Mononuclear cell (primary cell): ENCODE measurements at regions not wholly inside any gene's neighbourhood (a gene's known extent, or its start where the extent isn't known, plus 50 kb on each side); places are given as distances from the start of the nearest gene placed in this dataset.
"Not testable (repeated sequence)": the region's sequence is repeated elsewhere in the genome, so short reads cannot be mapped to it uniquely, and the experiment has no call there.

Experiments used
- H3K27me3 ChIP-seq: 2 replicates; pipeline ENCODE4 v1.6.0; 2011; ENCODE audit warnings: low read length, control low read depth; ENCODE audit not compliant: insufficient read depth
- H3K4me1 ChIP-seq: 2 replicates; pipeline ENCODE4 v1.5.1; 2011; ENCODE audit warnings: mild to moderate bottlenecking, low read length, control low read depth; ENCODE audit not compliant: insufficient read depth
- H3K4me3 ChIP-seq: 2 replicates; pipeline ENCODE4 v1.5.1; 2011; ENCODE audit warnings: mild to moderate bottlenecking, low read length, moderate library complexity
- H3K9me3 ChIP-seq: 2 replicates; pipeline ENCODE4 v1.5.1; 2011; ENCODE audit warnings: low read depth, mild to moderate bottlenecking, control low read depth, low read length

DNA sequence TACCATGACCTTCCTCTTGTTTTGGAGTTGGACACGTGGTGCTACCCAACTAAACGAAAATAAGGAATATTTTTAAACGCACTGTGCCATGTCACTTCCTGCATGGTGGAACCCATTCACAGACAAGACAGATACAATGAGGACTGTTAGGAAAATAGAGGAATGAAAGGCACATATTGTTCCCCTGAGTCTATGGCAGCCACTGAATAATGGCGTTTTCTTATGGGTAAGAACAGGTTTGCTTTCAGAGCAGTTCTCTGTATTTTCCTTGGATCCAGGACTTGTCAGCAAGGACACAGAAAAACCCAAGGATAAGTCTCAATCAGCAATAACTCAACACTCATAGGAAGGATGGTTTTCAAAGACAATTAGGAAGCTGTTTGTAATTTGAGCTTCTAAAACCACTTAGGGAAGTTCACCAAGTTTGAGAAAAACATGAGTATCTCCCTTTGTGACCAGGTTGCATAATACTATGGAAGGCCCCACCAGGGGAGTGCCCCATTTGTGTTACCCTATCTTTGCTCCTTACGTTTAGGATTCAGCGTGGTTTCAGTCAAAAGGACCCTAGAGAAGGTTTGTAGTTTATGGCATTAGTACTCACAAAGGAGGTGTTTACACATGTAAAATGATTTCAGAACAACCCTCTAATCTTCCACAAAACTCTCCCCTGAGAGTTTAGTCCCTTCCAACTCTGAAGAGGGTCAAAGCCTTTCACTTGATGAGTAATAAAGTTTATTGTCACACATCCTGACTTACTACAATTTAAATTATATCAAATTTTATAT lies 487.2 kb upstream of the ATP11B start:
- H3K9me3 ChIP-seq: no peaks in the 10 kb centered on the region
- H3K4me1 ChIP-seq: no peaks in the 10 kb centered on the region
- peaks cover 2% of the 10 kb centered on the region for H3K27me3 ChIP-seq
- H3K4me3 ChIP-seq: no peak overlapping the region

DNA sequence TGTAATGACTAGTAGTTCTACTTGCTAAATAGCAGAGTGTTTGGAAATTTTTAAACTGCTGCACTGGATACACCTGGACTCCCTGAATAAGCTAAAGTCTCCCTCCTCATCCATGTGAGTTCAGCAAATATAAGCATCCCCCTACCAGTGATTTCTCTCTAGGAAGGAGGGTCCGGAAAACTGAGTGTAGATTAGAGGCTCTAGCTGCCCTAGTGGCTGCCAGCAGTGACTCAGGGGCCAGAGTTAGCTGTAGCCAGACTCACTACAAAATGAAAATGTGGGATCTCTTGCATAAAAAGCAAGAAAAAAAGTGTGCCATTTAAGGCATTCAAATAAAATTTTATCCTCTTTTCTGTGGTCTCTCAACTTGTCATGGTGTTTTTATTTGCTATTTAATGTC lies 485.0 kb upstream of the ATP11B start:
- H3K9me3 ChIP-seq: no peaks in the 10 kb centered on the region
- no peak overlapping the region for H3K4me3 ChIP-seq
- no peaks in the 10 kb centered on the region for H3K27me3 ChIP-seq
- no peaks in the 10 kb centered on the region for H3K4me1 ChIP-seq

DNA sequence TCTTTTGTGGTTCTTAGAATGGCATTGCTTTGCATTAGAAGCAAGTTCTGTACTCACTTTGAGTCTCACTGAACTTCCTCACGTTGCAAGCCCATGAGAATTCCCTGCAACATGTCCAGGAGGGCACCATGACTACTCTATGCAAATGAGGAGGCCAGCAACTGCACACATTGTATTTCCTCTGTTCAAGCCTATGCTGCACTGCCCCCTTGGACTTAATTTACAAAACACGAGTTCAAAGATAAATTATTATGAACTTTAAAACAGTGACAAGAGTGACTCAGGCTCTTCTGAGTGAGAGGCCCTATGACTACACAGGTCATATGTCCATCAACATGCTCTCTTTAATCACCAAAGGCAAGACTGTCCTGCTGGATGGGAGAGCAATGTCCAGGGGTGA lies 484.2 kb upstream of the ATP11B start:
- H3K4me3 ChIP-seq: no peak overlapping the region
- H3K4me1 ChIP-seq: no peaks in the 10 kb centered on the region
- no peaks in the 10 kb centered on the region for H3K27me3 ChIP-seq
- H3K9me3 ChIP-seq: no peaks in the 10 kb centered on the region

DNA sequence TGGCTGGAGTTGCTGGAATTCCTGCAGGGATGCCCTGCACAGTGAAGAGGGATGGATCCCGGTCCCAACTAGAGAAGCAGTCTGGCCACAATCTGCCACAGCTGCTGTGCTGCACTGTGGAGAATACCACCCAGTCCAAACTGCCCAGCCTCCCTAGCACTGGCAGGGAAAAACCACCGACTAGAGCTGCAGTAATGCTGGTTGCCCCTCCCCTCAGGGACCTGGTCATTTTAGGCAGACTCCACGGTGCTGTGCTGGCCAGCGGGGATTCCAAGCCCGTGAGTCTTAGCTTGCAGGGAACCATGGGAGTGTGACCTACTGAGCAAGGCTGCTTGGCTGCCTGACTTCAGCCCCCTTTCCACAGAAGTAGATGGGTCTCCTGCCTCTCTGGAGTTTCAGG lies 478.0 kb upstream of the ATP11B start:
- H3K9me3 ChIP-seq: no peaks in the 10 kb centered on the region
- H3K4me3 ChIP-seq: no peak overlapping the region
- H3K4me1 ChIP-seq: no peaks in the 10 kb centered on the region
- H3K27me3 ChIP-seq: no peaks in the 10 kb centered on the region

DNA sequence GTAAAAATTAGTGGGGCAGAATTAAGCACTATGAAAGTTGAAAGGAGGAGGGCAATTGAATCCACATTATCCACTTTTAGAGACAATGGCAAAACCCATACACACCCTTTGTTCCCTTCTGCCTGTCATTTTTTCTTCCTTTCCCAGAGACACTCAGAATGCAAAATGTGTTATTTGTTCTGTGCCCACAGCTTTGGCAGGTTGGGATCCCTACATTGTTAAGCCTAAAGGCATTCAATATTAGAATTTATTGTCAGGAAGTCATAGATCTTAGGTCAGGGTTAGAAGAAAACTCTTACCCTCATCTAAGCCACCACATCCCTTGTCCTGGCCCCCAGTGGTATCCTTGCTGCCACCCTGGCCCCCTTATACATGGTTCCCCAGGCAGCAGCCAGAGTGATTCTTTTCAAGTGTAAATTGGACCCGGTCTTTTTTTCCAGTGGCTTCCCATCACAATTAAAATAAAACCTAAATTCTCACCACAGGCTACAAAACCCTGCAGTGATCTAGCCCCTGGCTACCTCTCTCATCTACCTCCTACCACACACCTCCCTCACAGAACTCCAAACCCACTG lies 470.1 kb upstream of the ATP11B start:
- H3K4me3 ChIP-seq: no peak overlapping the region
- H3K9me3 ChIP-seq: no peaks in the 10 kb centered on the region
- no peaks in the 10 kb centered on the region for H3K4me1 ChIP-seq
- no peaks in the 10 kb centered on the region for H3K27me3 ChIP-seq

DNA sequence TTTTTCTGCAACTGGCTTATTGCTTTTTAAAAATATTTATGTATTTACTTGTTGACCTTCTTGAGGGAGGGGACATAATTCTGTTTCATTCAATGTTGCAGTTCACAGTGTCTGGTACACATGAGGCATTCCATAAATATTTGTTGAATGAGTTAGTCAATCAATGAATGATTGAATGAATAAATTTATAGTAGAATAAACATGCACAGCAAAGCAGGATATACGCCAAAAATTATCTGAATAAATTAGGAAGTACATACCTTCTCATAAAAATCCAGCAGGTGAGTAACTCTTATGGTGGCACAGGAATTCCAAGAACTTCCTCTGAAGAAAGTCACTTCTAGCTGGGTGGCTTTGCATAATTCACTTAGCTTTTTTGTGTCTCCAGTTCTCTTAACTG lies 469.4 kb upstream of the ATP11B start:
- no peaks in the 10 kb centered on the region for H3K4me1 ChIP-seq
- H3K27me3 ChIP-seq: no peaks in the 10 kb centered on the region
- H3K4me3 ChIP-seq: no peak overlapping the region
- H3K9me3 ChIP-seq: no peaks in the 10 kb centered on the region

DNA sequence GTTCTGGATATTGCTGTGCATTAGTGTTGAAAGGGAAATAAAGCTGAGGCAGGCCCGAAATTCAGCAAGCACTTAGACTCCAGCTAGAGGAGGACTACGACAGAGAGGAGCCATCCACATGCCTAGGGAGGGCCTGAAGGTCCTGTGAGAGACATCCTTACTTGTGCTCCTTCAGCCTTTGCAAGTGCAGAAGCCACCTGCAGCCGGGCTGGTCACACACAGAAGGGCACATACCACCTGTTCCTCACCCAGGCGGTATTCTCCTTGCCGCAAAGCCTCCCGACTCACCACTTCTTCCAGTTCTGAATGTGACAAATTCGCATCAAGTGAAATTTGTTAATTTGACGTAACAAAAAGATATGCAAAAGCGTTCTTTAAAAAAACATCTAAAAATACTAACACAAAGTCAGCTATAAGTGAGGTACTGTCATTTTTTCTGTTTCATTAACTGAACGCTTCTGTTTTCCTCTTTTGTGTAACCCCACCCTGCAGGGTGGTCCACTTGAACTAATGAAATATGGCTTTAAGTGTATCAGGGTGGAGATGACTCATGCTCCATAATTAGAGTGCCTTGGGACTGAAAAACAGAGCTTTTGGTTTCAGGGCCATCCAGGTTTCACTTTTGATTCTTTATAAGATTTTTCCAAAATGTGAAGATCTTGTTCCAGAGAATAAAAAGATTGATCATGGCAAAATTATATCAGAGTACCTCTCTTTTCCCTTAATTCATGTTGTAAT lies 467.9 kb upstream of the ATP11B start:
- Histone ChIP-seq H3K4me3 (no peak overlapping the region), H3K4me1 (no peaks in the 10 kb centered on the region), H3K27me3 (no peaks in the 10 kb centered on the region), H3K9me3 (no peaks in the 10 kb centered on the region)

DNA sequence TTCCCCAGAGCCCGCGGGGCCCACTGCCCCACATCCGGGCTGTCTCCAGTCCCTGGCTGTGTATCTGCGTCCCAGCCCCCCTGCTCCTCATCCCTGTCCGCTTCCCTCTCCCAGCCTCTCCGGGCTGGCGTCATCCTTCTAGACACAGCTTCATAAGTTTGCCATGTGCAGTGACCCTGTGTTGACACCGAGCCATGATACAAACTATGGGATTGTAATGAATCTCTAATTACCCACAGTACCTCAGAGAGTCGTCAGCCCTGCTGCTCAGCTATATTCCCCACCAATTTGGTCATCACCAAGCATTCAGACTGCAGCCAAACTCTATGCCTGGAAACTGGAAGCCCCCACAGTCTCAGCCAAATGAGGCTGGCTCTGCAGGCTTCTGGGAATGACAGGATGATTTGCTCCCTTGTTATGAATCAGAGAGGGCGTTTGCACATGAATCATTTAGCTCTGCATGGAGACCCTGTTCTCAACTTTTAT lies 466.1 kb upstream of the ATP11B start:
- Histone ChIP-seq H3K27me3 (no peaks in the 10 kb centered on the region), H3K4me1 (no peaks in the 10 kb centered on the region), H3K4me3 (no peak overlapping the region), H3K9me3 (no peaks in the 10 kb centered on the region)

DNA sequence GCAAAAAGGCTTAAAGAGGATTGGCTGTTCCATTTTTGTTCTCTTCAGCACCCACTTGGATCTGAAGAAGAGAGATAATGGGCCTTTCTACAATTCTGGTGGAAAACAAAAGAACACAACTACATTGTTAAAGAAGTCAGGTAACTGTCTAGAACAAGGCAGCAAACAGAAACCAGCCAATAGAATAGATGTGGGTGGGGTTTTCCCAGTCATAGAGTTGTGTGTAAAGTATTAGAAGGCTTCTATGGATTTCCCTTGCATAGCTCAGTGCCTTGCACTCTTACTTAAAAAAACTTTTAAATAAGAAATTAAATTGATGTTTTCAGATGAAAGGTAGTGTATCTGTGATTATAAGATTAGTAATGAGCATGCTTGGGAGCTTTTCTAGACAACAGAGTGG lies 462.7 kb upstream of the ATP11B start:
- Histone ChIP-seq H3K9me3 (no peaks in the 10 kb centered on the region), H3K27me3 (no peaks in the 10 kb centered on the region), H3K4me3 (no peak overlapping the region), H3K4me1 (no peaks in the 10 kb centered on the region)

DNA sequence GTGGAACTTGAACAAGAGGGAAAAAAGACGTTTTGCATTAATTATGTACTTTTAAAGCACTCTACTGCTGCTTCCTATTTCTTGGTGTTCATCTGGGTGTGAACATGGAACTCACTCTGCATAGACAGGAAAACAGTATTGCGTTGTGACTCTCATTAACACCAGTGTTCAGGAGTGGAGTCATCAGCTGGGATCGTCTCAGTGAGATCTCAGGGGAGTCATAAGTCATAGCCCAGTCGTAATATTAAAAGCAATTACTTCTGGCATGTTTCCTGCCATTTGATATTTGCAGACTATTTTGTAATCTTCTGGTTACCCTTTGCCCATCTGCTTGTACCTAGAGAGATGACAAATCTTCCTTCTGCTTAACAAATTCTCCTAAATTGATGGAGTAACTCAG lies 462.0 kb upstream of the ATP11B start:
- no peaks in the 10 kb centered on the region for H3K27me3 ChIP-seq
- H3K4me1 ChIP-seq: no peaks in the 10 kb centered on the region
- no peak overlapping the region for H3K4me3 ChIP-seq
- H3K9me3 ChIP-seq: no peaks in the 10 kb centered on the region

DNA sequence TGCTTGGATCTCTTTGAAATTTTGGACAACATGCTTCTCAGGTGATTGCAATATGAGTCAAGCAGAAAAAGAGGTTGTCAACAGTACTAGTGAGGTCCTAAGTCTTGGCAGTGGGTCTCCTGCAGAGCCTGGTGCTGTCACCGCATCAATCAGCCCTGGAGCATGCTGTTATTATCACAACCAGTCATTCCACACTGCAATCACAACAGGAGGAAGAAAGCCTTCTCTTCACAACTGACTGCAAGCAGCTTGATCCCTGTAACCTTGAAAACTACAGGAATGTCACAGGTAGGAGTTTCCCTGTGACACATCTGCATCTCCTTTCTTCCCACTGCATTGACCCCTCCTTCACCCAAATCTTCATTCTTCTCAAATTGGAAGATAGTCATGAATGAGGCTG lies 451.1 kb upstream of the ATP11B start:
- H3K4me1 ChIP-seq: no peaks in the 10 kb centered on the region
- H3K4me3 ChIP-seq: no peak overlapping the region
- H3K27me3 ChIP-seq: no peaks in the 10 kb centered on the region
- no peaks in the 10 kb centered on the region for H3K9me3 ChIP-seq

DNA sequence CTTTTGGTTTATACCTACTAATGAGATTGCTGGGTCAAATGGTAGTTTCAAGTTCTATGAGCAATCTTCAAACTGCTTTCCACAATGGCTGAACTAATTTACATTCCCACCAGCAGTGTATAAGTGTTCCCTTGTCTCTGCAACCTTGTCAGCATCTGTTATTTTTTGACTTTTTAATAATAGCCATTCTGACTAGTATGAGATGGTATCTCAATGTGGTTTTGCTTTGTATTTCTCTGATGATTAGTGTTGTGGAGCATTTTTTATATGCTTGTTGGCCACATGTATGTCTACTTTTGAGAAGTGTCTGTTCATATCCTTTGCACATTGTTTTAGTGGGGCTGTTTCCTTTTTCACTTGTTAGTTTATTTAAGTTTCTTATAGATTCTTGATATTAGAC lies 449.3 kb upstream of the ATP11B start:
- not testable (repeated sequence) for H3K4me3 ChIP-seq, H3K4me1 ChIP-seq, H3K9me3 ChIP-seq, H3K27me3 ChIP-seq

DNA sequence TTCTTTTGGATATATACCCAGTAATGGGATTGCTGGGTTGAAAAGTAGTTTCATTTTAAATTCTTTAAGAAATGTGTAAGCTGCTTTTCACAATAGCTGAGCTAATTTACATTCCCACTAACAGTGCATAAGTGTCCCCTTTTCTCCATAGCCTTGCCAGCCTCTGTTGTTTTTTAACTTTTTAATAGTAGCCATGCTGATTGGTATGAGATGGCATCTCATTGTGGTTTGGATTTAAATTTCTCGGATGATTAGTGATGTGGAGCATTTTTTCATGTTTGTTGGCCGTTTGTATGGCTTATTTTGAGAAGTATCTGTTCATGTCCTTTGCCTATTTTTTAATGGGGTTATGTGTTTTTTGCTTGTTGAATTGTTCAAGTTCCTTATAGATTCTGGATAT lies 444.3 kb upstream of the ATP11B start:
- H3K9me3 ChIP-seq: no peaks in the 10 kb centered on the region
- H3K27me3 ChIP-seq: no peaks in the 10 kb centered on the region
- H3K4me1 ChIP-seq: no peaks in the 10 kb centered on the region
- no peak overlapping the region for H3K4me3 ChIP-seq

DNA sequence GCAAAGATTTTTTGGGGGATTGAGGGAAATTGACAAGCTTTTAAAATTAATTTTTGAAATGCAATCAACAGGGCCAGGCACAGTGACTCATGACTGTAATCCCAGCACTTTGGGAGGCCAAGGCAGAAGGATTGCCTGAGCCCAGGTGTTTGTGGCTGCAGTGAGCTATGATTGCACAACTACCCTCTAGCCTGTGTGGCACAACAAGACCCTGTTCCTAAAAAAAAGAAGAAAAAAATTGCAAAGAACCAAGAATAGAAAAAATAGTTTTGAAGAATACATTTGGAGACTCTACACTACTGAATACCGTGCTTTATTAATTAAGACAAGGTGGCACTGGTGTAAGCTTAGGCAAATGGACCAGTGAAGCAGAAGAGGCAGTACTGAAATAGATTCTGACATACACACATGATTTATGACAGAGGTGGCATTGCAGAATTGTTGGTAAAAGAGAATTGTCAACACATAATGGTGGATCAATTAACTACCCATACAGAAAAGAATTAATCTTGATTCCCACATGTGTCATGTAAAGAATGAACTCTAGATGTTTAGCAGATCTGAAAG lies 443.3 kb upstream of the ATP11B start:
- Histone ChIP-seq H3K4me1 (no peaks in the 10 kb centered on the region), H3K4me3 (no peak overlapping the region), H3K27me3 (no peaks in the 10 kb centered on the region), H3K9me3 (no peaks in the 10 kb centered on the region)

DNA sequence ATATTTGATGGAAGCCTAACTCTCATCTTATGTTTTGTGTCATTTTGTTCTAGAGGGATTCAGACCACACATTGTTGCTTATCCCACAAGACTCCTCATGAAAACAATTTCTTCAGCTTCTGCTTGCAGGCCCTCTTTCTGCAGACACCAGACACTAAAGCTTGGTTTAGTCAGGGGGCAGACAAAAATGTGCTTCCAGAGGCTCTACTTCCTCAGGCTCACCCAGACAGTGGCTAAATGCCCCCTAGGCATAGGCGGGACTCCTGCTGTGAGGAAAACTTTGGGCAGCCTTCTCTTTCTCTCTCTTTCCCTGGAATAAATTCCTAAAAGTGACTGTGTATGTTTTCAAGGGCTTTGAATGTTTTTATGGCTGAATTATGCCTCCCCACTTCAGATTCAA lies 435.4 kb upstream of the ATP11B start:
- no peaks in the 10 kb centered on the region for H3K4me1 ChIP-seq
- no peak overlapping the region for H3K4me3 ChIP-seq
- H3K9me3 ChIP-seq: no peaks in the 10 kb centered on the region
- no peaks in the 10 kb centered on the region for H3K27me3 ChIP-seq
